Sigmoid colon (tissue), 6 donors: ENCODE measurements at regions not wholly inside any gene's neighbourhood (a gene's known extent, or its start where the extent isn't known, plus 50 kb on each side); places are given as distances from the start of the nearest gene placed in this dataset.

Experiments used
- DNase-seq: peaks from one replicate; pipeline ENCODE4 v3.0.0-alpha.2; 2019
- H3K27ac ChIP-seq, 4 donors: fragments of 200-600 bp; sonication (generic); one replicate each; pipeline ENCODE4 v1.5.1; 2016 to 2019; ENCODE audit warnings: mild to moderate bottlenecking in 1 of 4
- H3K27me3 ChIP-seq, 3 donors: fragments of 200-600 bp; sonication (generic); one replicate each; pipeline ENCODE4 v1.5.1; 2019; ENCODE audit warnings: mild to moderate bottlenecking in 1 of 3
- H3K36me3 ChIP-seq, 4 donors: fragments of 200-600 bp; sonication (generic); one replicate each; pipeline ENCODE4 v1.5.1; 2016 to 2019
- H3K4me1 ChIP-seq, 4 donors: fragments of 200-600 bp; sonication (generic); one replicate each; pipeline ENCODE4 v1.5.1; 2017 to 2019
- H3K4me3 ChIP-seq, 4 donors: fragments of 200-600 bp; sonication (generic); one replicate each; pipeline ENCODE4 v1.5.1; 2017 to 2019; ENCODE audit warnings: mild to moderate bottlenecking in 2 of 4, moderate library complexity in 1 of 4
- H3K9me3 ChIP-seq, 4 donors: fragments of 200-600 bp in 3 of 4; sonication (generic) in 3 of 4; one replicate each; pipeline versions ENCODE4 v1.5.1 to v1.6.1; 2013 to 2019
- CTCF ChIP-seq, 4 experiments: fragments of 450-650 bp in 3 of 4; fragments of 200-600 bp in 1 of 4; IDR thresholded peaks; one replicate each; pipeline ENCODE4 v1.5.1; 2016 to 2019; ENCODE audit warnings: antibody characterized with exemption in 4 of 4, mild to moderate bottlenecking in 3 of 4, moderate library complexity in 2 of 4
- EP300 ChIP-seq, 4 donors: sonication (generic); formaldehyde crosslinking; IDR thresholded peaks; one replicate each; pipeline ENCODE4 v1.6.1; 2017; ENCODE audit warnings: antibody characterized with exemption in 4 of 4
- POLR2A ChIP-seq, 2 donors: fragments of 450-650 bp; IDR thresholded peaks; one replicate each; pipeline ENCODE4 v1.6.1; 2016; ENCODE audit warnings: antibody characterized with exemption in 2 of 2, mild to moderate bottlenecking in 2 of 2, moderate library complexity in 2 of 2
- POLR2AphosphoS5 ChIP-seq, 4 donors: sonication (generic); formaldehyde crosslinking; IDR thresholded peaks; one replicate each; pipeline ENCODE4 v1.6.1; 2017; ENCODE audit warnings: antibody characterized with exemption in 4 of 4
- WGBS, 2 donors: extraction: QIAGEN DNeasy Blood & Tissue Kit; methylation state at CpG; one replicate each; pipeline ENCODE4 v1.1.7; 2013; 5-methylcytosine and 5-hydroxymethylcytosine counted together
- intact Hi-C: fragments of 100-400 bp; cut with DNase I; formaldehyde crosslinking; loops from one replicate; pipeline ENCODE4 v1.15.1; 2023
- donor health status: healthy with polysubstance abuse.
- donor health status: healthy.

GRCh38 chr14:66104486-66104885 lies 381.7 kb upstream of the CCDC196 start:
- no peaks in the 10 kb centered on the region for H3K9me3 ChIP-seq
- intact Hi-C loops = no loop called here
- H3K36me3 ChIP-seq = no peaks in the 10 kb centered on the region
- H3K4me3 ChIP-seq = no peak overlapping the region
- H3K27ac ChIP-seq = no peak overlapping the region
- WGBS, 2 donors = 93% methylated on average over 5 of the region's 5 CpGs
- no peaks in the 10 kb centered on the region for H3K27me3 ChIP-seq
- H3K4me1 ChIP-seq = no peaks in the 10 kb centered on the region
- TF ChIP-seq EP300 (IDR thresholded peaks at IDR 0.05) (no peak), POLR2A (IDR thresholded peaks at IDR 0.05) (no peak), POLR2AphosphoS5 (IDR thresholded peaks at IDR 0.05) (no peak), CTCF (IDR thresholded peaks at IDR 0.05) (no peak)
- DNase-seq = no peak

GRCh38 chr14:66105815-66106214 lies 380.4 kb upstream of the CCDC196 start:
- Histone ChIP-seq H3K36me3 (no peaks in the 10 kb centered on the region), H3K4me3 (no peak overlapping the region), H3K9me3 (no peaks in the 10 kb centered on the region), H3K27me3 (no peaks in the 10 kb centered on the region), H3K27ac (no peak overlapping the region), H3K4me1 (no peaks in the 10 kb centered on the region)
- intact Hi-C loops = no loop called here
- TF ChIP-seq EP300 (IDR thresholded peaks at IDR 0.05) = no peak
- TF ChIP-seq CTCF (IDR thresholded peaks at IDR 0.05) = no peak
- no peak for TF ChIP-seq POLR2A (IDR thresholded peaks at IDR 0.05)
- TF ChIP-seq POLR2AphosphoS5 (IDR thresholded peaks at IDR 0.05) = no peak
- DNase-seq = no peak
- 61 to 74% methylated on average over 4 of the region's 4 CpGs for WGBS, 2 donors

- no peak overlapping the region for H3K4me3 ChIP-seq
- no peaks in the 10 kb centered on the region for H3K4me1 ChIP-seq
- no peak overlapping the region for H3K27ac ChIP-seq
- no peaks in the 10 kb centered on the region for H3K9me3 ChIP-seq
- H3K27me3 ChIP-seq = no peaks in the 10 kb centered on the region
- TF ChIP-seq POLR2A (IDR thresholded peaks at IDR 0.05) (no peak), CTCF (IDR thresholded peaks at IDR 0.05) (no peak), EP300 (IDR thresholded peaks at IDR 0.05) (no peak), POLR2AphosphoS5 (IDR thresholded peaks at IDR 0.05) (no peak)
- intact Hi-C loops = no loop called here
- no peaks in the 10 kb centered on the region for H3K36me3 ChIP-seq
- WGBS, 2 donors = 92 to 93% methylated on average over 1 of the region's 1 CpG
- DNase-seq = no peak
Observed at GRCh38 chr14:66109426-66109825, 376.7 kb upstream of the CCDC196 start.

- no peaks in the 10 kb centered on the region for H3K4me1 ChIP-seq
- H3K4me3 ChIP-seq = no peak overlapping the region
- no peaks in the 10 kb centered on the region for H3K9me3 ChIP-seq
- no peak for TF ChIP-seq CTCF (IDR thresholded peaks at IDR 0.05)
- WGBS, 2 donors = 94 to 95% methylated on average over 6 of the region's 6 CpGs
- intact Hi-C loops = no loop called here
- H3K27me3 ChIP-seq = no peaks in the 10 kb centered on the region
- no peak for DNase-seq
- no peak overlapping the region for H3K27ac ChIP-seq
- H3K36me3 ChIP-seq = no peaks in the 10 kb centered on the region
Observed at GRCh38 chr14:66111891-66112290, 374.3 kb upstream of the CCDC196 start.

- DNase-seq = no peak
- TF ChIP-seq CTCF (IDR thresholded peaks at IDR 0.05) = no peak
- no peak for TF ChIP-seq EP300 (IDR thresholded peaks at IDR 0.05)
- no peak for TF ChIP-seq POLR2A (IDR thresholded peaks at IDR 0.05)
- no peak for TF ChIP-seq POLR2AphosphoS5 (IDR thresholded peaks at IDR 0.05)
- H3K4me1 ChIP-seq = no peaks in the 10 kb centered on the region
- intact Hi-C loops = no loop called here
- no peaks in the 10 kb centered on the region for H3K9me3 ChIP-seq
- H3K36me3 ChIP-seq = no peaks in the 10 kb centered on the region
- no peak overlapping the region for H3K4me3 ChIP-seq
- WGBS, 2 donors = 82 to 87% methylated on average over 3 of the region's 3 CpGs
- no peaks in the 10 kb centered on the region for H3K27me3 ChIP-seq
- H3K27ac ChIP-seq = no peak overlapping the region
Observed at GRCh38 chr14:66114071-66114470, 372.1 kb upstream of the CCDC196 start.
